GM23248 (cell line): ENCODE measurements at regions not wholly inside any gene's neighbourhood (a gene's known extent, or its start where the extent isn't known, plus 50 kb on each side); places are given as distances from the start of the nearest gene placed in this dataset.

Experiments
- EZH2 ChIP-seq: fragments of 200-600 bp; sonication (generic); IDR thresholded peaks from 2 replicates; pipeline ENCODE4 v1.6.1; 2018; ENCODE audit warnings: antibody characterized with exemption, mild to moderate bottlenecking; ENCODE audit not compliant: insufficient read depth, poor library complexity, severe bottlenecking
- EZH2phosphoT487 ChIP-seq: fragments of 200-600 bp; sonication (generic); IDR thresholded peaks from 2 replicates; pipeline ENCODE4 v1.6.1; 2018; ENCODE audit warnings: antibody characterized with exemption, moderate library complexity, mild to moderate bottlenecking, low read depth; ENCODE audit not compliant: insufficient read depth

DNA sequence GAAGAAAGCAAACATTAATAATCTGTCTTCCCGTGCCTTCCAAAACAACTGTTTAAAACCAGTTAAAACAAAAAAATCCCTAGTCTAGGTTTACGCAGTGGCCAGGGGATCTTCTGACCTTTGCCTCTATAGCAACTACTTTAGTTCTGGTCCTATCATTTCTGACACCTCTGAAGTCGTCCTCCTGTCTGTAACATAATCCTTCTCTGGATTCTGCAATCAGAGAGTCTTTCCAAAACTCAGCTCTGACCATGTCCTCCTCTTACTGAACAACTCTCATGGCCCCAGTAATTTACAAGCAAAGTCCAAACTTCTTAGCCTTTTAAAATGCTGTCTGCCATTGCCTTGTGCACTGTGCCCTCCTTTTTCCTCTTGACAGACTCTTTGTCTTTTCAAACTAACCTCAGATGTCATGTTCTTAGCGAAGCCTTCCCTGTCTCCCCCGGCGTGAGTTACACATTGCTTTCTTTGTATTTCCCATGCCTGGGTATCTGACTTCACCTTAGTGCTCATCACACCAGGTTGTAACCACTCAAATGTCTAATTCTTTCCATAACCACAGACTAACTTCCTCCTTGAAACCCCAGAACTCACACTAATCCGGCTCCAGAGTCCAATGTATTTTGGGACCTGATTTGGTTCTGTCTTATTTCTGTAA, 105.2 kb upstream of the BNIP2 start:
- no peak for TF ChIP-seq EZH2
- TF ChIP-seq EZH2phosphoT487: no peak
